A549 (cell line): ENCODE measurements at regions not wholly inside any gene's neighbourhood (a gene's known extent, or its start where the extent isn't known, plus 50 kb on each side); places are given as distances from the start of the nearest gene placed in this dataset.
"Not testable (repeated sequence)": the region's sequence is repeated elsewhere in the genome, so short reads cannot be mapped to it uniquely, and the experiment has no call there.

Experiments used
- CHD2 ChIP-seq: fragments of 150-350 bp; IDR thresholded peaks from 2 replicates; pipeline ENCODE4 v1.6.1; 2014; ENCODE audit warnings: low read length; ENCODE audit not compliant: partially characterized antibody
- CTCF ChIP-seq: fragments of >200 bp; sonication (Bioruptor Twin); formaldehyde crosslinking; IDR thresholded peaks from 3 replicates; pipeline ENCODE4 v1.5.1; 2016
- EP300 ChIP-seq, 2 experiments: fragments of >200 bp; sonication (Bioruptor Twin); formaldehyde crosslinking; IDR thresholded peaks; 2 replicates in 1 of 2; 3 replicates in 1 of 2; pipeline ENCODE4 v1.6.1; 2016 to 2017
- ESRRA ChIP-seq: fragments of 150-350 bp; IDR thresholded peaks from 2 replicates; pipeline ENCODE4 v1.6.1; 2014; ENCODE audit warnings: mild to moderate bottlenecking, low read length, borderline replicate concordance
- HDAC2 ChIP-seq: fragments of 200-600 bp; sonication (generic); IDR thresholded peaks from 2 replicates; pipeline ENCODE4 v1.6.1; 2016
- HMGXB4 ChIP-seq: fragments of 250-450 bp; sonication (Bioruptor Pico); IDR thresholded peaks from 2 replicates; pipeline ENCODE4 v1.5.0; 2021; ENCODE audit warnings: mild to moderate bottlenecking, moderate library complexity, borderline replicate concordance
- MAX ChIP-seq: IDR thresholded peaks from 2 replicates; pipeline ENCODE4 v1.6.1; 2012
- MYC ChIP-seq: IDR thresholded peaks from 2 replicates; pipeline ENCODE4 v1.6.1; 2012; ENCODE audit warnings: mild to moderate bottlenecking, inconsistent platforms, low read length, improper control_type of control experiment, borderline replicate concordance
- POLR2A ChIP-seq: IDR thresholded peaks from 2 replicates; pipeline ENCODE4 v1.6.1; 2012; ENCODE audit warnings: mild to moderate bottlenecking, low read length
- REST ChIP-seq: fragments of 200-600 bp; sonication (generic); IDR thresholded peaks from 2 replicates; pipeline ENCODE4 v1.6.1; 2016; ENCODE audit warnings: antibody characterized with exemption, mild to moderate bottlenecking, moderate library complexity
- RFX5 ChIP-seq: fragments of 450-650 bp; IDR thresholded peaks from 2 replicates; pipeline ENCODE4 v1.7.1; 2014; ENCODE audit warnings: antibody characterized with exemption, mild to moderate bottlenecking, moderate library complexity
- SREBF2 ChIP-seq: fragments of 450-650 bp; IDR thresholded peaks from 2 replicates; pipeline ENCODE4 v1.6.1; 2014; ENCODE audit warnings: mild to moderate bottlenecking, moderate library complexity

GRCh38 chr7:76763977-76764376, 136.9 kb upstream of the POMZP3 start:
- not testable (repeated sequence) for TF ChIP-seq POLR2A; CHD2; MAX; CTCF; SREBF2; HMGXB4 (CRISPR knock-in tag); RFX5; HDAC2; REST; EP300 (IDR thresholded peaks at IDR 0.05); MYC; ESRRA
